Trophoblast cell (in vitro differentiated cells and primary cell): ENCODE measurements at regions not wholly inside any gene's neighbourhood (a gene's known extent, or its start where the extent isn't known, plus 50 kb on each side); places are given as distances from the start of the nearest gene placed in this dataset.
A peak's percentile ranks its signal among the peaks of the same experiment; 100 is the strongest.

Experiments
- DNase-seq, 2 donors: peaks; one replicate each; pipeline ENCODE4 v3.0.0-alpha.2; 2016
- H2AFZ ChIP-seq: 2 replicates; pipeline ENCODE4 v1.6.1; 2013; ENCODE audit warnings: low read length, moderate library complexity, mild to moderate bottlenecking; ENCODE audit not compliant: insufficient read depth, poor library complexity
- H2AK5ac ChIP-seq: 2 replicates; pipeline ENCODE4 v1.6.1; 2013; ENCODE audit warnings: mild to moderate bottlenecking, low read length
- H2BK120ac ChIP-seq: 2 replicates; pipeline ENCODE4 v1.6.1; 2013; ENCODE audit warnings: low read length, mild to moderate bottlenecking, moderate library complexity; ENCODE audit not compliant: insufficient read depth, poor library complexity
- H2BK12ac ChIP-seq: 2 replicates; pipeline ENCODE4 v1.6.1; 2013; ENCODE audit warnings: mild to moderate bottlenecking, low read length, moderate library complexity
- H2BK5ac ChIP-seq: 2 replicates; pipeline ENCODE4 v1.6.1; 2013; ENCODE audit warnings: low read length, low read depth, moderate library complexity, mild to moderate bottlenecking; ENCODE audit not compliant: poor library complexity
- H3K14ac ChIP-seq: 2 replicates; pipeline ENCODE4 v1.6.1; 2013; ENCODE audit warnings: mild to moderate bottlenecking, low read length
- H3K18ac ChIP-seq: 2 replicates; pipeline ENCODE4 v1.6.1; 2013; ENCODE audit warnings: mild to moderate bottlenecking, low read length
- H3K23ac ChIP-seq: 2 replicates; pipeline ENCODE4 v1.6.1; 2013; ENCODE audit warnings: low read length
- H3K27ac ChIP-seq: 2 replicates; pipeline ENCODE4 v1.5.1; 2013; ENCODE audit warnings: low read depth, mild to moderate bottlenecking, inconsistent platforms, low read length, moderate library complexity
- H3K27me3 ChIP-seq: 2 replicates; pipeline ENCODE4 v1.6.1; 2013; ENCODE audit warnings: inconsistent platforms, mild to moderate bottlenecking, low read length, moderate library complexity; ENCODE audit not compliant: insufficient read depth
- H3K36me3 ChIP-seq, 2 experiments: 1 replicate in 1 of 2; 2 replicates in 1 of 2; pipeline ENCODE4 v1.6.1; 2013; ENCODE audit warnings: low read length in 2 of 2, mild to moderate bottlenecking in 2 of 2, moderate library complexity in 1 of 2; ENCODE audit not compliant: insufficient read depth in 2 of 2, control insufficient read depth in 1 of 2
- H3K4ac ChIP-seq: 2 replicates; pipeline ENCODE4 v1.6.1; 2013; ENCODE audit warnings: low read depth, mild to moderate bottlenecking, low read length, moderate library complexity
- H3K4me1 ChIP-seq, 2 experiments: 1 replicate in 1 of 2; 2 replicates in 1 of 2; pipeline ENCODE4 v1.6.1; 2013; ENCODE audit warnings: low read length in 2 of 2, mild to moderate bottlenecking in 2 of 2, moderate library complexity in 1 of 2; ENCODE audit not compliant: insufficient read depth in 2 of 2, control insufficient read depth in 1 of 2
- H3K4me2 ChIP-seq: 2 replicates; pipeline ENCODE4 v1.6.1; 2013; ENCODE audit warnings: inconsistent platforms, mild to moderate bottlenecking, low read length, moderate library complexity
- H3K4me3 ChIP-seq: 2 replicates; pipeline ENCODE4 v1.5.1; 2013; ENCODE audit warnings: mild to moderate bottlenecking, low read depth, low read length, inconsistent platforms
- H3K79me1 ChIP-seq: one replicate; pipeline ENCODE4 v1.6.1; 2013; ENCODE audit warnings: low read length
- H3K79me2 ChIP-seq: 2 replicates; pipeline ENCODE4 v1.6.1; 2013; ENCODE audit warnings: low read length, mild to moderate bottlenecking; ENCODE audit not compliant: control insufficient read depth, insufficient read depth, poor library complexity
- H3K9ac ChIP-seq: 2 replicates; pipeline ENCODE4 v1.6.1; 2013; ENCODE audit warnings: mild to moderate bottlenecking, low read length
- H3K9me3 ChIP-seq: 2 replicates; pipeline ENCODE4 v1.6.1; 2013; ENCODE audit warnings: low read depth, mild to moderate bottlenecking, control low read depth, inconsistent platforms, low read length; ENCODE audit not compliant: insufficient read depth
- H4K12ac ChIP-seq: 2 replicates; pipeline ENCODE4 v1.6.1; 2013; ENCODE audit warnings: low read depth, mild to moderate bottlenecking, low read length, moderate library complexity
- H4K8ac ChIP-seq: 2 replicates; pipeline ENCODE4 v1.6.1; 2013; ENCODE audit warnings: low read depth, mild to moderate bottlenecking, low read length, moderate library complexity
- H4K91ac ChIP-seq: one replicate; pipeline ENCODE4 v1.6.1; 2013; ENCODE audit warnings: low read depth, mild to moderate bottlenecking, low read length, moderate library complexity
- WGBS: extraction: QIAGEN DNeasy Blood & Tissue Kit; methylation state at CpG from one replicate; pipeline ENCODE4 v1.1.7; 2013; ENCODE audit warnings: missing lambda C conversion rate; ENCODE audit not compliant: insufficient read length, insufficient coverage; ENCODE audit errors: extremely low coverage; 5-methylcytosine and 5-hydroxymethylcytosine counted together

DNA sequence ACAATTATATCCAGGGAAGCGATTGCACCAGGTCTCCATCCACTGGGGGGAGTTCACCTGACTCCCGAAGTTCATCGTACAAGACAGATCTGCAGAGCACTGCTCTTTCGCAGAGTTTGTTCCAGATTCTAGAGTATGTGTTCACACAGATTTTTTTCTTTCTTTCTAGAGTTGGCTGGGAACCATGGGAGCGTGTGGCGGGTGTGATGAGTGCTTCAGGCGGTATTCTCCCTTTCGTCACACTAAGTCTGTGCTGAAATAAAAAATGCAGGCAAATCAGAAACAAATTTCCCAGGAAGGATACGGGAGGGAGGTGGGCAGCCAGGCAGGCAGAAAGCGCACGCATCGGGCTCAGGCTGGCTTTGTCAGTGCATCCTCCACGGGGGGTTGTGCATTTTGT, 129.8 kb upstream of the SOX11 start:
- H2BK120ac ChIP-seq: no peak overlapping the region
- H3K14ac ChIP-seq: no peak overlapping the region
- no peaks in the 10 kb centered on the region for H3K4me1 ChIP-seq
- no peak overlapping the region for H3K9ac ChIP-seq
- no peak overlapping the region for H4K12ac ChIP-seq
- no peak overlapping the region for H2BK5ac ChIP-seq
- no CpG with 5 or more reads among the region's 13 CpGs for WGBS
- no peak overlapping the region for H4K8ac ChIP-seq
- H2BK12ac ChIP-seq: no peak overlapping the region
- no peak overlapping the region for H4K91ac ChIP-seq
- H2AFZ ChIP-seq: no peak overlapping the region
- no peaks in the 10 kb centered on the region for H3K79me1 ChIP-seq
- peaks cover 5% of the 10 kb centered on the region for H3K9me3 ChIP-seq
- H3K23ac ChIP-seq: no peak overlapping the region
- H3K4me2 ChIP-seq: no peak overlapping the region
- no peak overlapping the region for H3K27ac ChIP-seq
- H3K4me3 ChIP-seq: no peak overlapping the region
- no peaks in the 10 kb centered on the region for H3K27me3 ChIP-seq
- no peak overlapping the region for H3K4ac ChIP-seq
- no peak for DNase-seq
- no peak overlapping the region for H3K18ac ChIP-seq
- no peaks in the 10 kb centered on the region for H3K79me2 ChIP-seq
- H2AK5ac ChIP-seq: no peak overlapping the region
- H3K36me3 ChIP-seq: no peaks in the 10 kb centered on the region

DNA sequence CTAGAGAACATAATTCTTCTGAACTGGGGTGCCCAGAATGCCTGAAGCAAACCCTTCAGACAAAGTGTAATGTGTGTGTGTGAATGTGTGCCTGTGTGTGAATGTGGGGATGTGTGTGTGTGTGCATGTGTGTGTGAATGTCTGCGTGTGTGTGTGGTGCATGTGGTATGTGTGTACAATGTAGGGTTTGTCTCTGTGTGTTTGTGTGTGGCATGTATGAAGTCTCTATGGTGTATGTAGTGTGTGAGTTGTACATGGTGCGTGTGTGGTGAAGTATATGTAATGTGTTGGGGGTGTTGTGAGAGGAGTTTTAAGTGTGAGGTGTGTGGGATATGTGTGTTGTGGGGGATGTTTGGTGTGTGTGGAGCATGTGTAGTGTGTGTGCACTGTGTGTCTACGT, 129.3 kb upstream of the SOX11 start:
- Histone ChIP-seq H3K79me1 (no peaks in the 10 kb centered on the region), H4K91ac (no peak overlapping the region), H3K27ac (no peak overlapping the region), H3K36me3 (no peaks in the 10 kb centered on the region), H3K4ac (no peak overlapping the region), H3K23ac (peak overlapping the region; percentile 83), H3K4me3 (no peak overlapping the region), H3K4me2 (no peak overlapping the region), H2BK12ac (no peak overlapping the region), H2BK5ac (no peak overlapping the region), H4K12ac (no peak overlapping the region), H2AFZ (no peak overlapping the region), H3K27me3 (no peaks in the 10 kb centered on the region), H4K8ac (no peak overlapping the region), H3K14ac (no peak overlapping the region), H3K4me1 (no peaks in the 10 kb centered on the region), H2BK120ac (no peak overlapping the region), H3K9ac (peak overlapping the region; percentile 49), H3K79me2 (no peaks in the 10 kb centered on the region), H2AK5ac (no peak overlapping the region), H3K18ac (no peak overlapping the region), H3K9me3 (peaks cover 5% of the 10 kb centered on the region)
- no peak for DNase-seq
- WGBS: 100% methylated on average over 1 of the region's 3 CpGs

- Histone ChIP-seq H3K9me3 (peaks cover 5% of the 10 kb centered on the region), H3K4me3 (no peak overlapping the region), H4K8ac (no peak overlapping the region), H2BK12ac (no peak overlapping the region), H3K36me3 (no peaks in the 10 kb centered on the region), H4K91ac (no peak overlapping the region), H3K79me2 (no peaks in the 10 kb centered on the region), H3K27me3 (no peaks in the 10 kb centered on the region), H2AFZ (no peak overlapping the region), H3K4me2 (no peak overlapping the region), H2BK5ac (no peak overlapping the region), H3K14ac (no peak overlapping the region), H3K27ac (no peak overlapping the region), H3K23ac (no peak overlapping the region), H2AK5ac (no peak overlapping the region), H3K79me1 (no peaks in the 10 kb centered on the region), H3K4me1 (no peaks in the 10 kb centered on the region), H4K12ac (no peak overlapping the region), H3K18ac (no peak overlapping the region), H3K4ac (no peak overlapping the region), H2BK120ac (no peak overlapping the region), H3K9ac (no peak overlapping the region)
- WGBS: no CpG with 5 or more reads among the region's 12 CpGs
- no peak for DNase-seq
Measured at GRCh38 chr2:5563411-5563810, 128.8 kb upstream of the SOX11 start.

DNA sequence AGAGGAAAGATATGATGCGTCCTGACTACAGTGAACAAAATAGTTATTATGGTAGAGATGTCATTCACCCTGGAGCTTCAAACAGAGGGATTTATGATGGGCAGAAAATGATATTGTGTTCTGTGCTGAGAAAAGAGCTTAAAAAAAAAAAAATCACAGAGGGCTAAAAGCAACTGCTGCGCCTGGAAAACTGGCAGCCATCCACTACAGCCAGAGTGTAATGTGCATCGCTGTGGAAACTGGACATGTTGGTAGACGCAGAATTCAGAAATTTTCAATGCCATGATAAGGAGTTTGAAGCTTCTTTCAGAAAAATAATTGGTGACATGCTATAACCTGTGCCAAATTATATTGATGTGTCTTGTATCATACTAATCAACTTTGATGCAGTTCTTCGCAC, 122.9 kb upstream of the SOX11 start:
- WGBS: no CpG with 5 or more reads among the region's 5 CpGs
- H3K4me2 ChIP-seq: no peak overlapping the region
- H3K4ac ChIP-seq: no peak overlapping the region
- H4K12ac ChIP-seq: no peak overlapping the region
- H3K4me1 ChIP-seq: no peaks in the 10 kb centered on the region
- H4K91ac ChIP-seq: no peak overlapping the region
- no peaks in the 10 kb centered on the region for H3K36me3 ChIP-seq
- no peaks in the 10 kb centered on the region for H3K27me3 ChIP-seq
- no peak overlapping the region for H3K18ac ChIP-seq
- H3K27ac ChIP-seq: no peak overlapping the region
- H2BK120ac ChIP-seq: no peak overlapping the region
- no peak overlapping the region for H2BK5ac ChIP-seq
- H3K14ac ChIP-seq: no peak overlapping the region
- H4K8ac ChIP-seq: no peak overlapping the region
- no peaks in the 10 kb centered on the region for H3K9me3 ChIP-seq
- no peak overlapping the region for H3K9ac ChIP-seq
- H3K79me1 ChIP-seq: no peaks in the 10 kb centered on the region
- no peak overlapping the region for H2AFZ ChIP-seq
- no peak overlapping the region for H3K23ac ChIP-seq
- H2BK12ac ChIP-seq: no peak overlapping the region
- no peak overlapping the region for H3K4me3 ChIP-seq
- H3K79me2 ChIP-seq: no peaks in the 10 kb centered on the region
- no peak for DNase-seq
- no peak overlapping the region for H2AK5ac ChIP-seq
